GM06990 (cell line): ENCODE measurements at regions not wholly inside any gene's neighbourhood (a gene's known extent, or its start where the extent isn't known, plus 50 kb on each side); places are given as distances from the start of the nearest gene placed in this dataset.

Experiments
- DNase-seq: peaks from one replicate; pipeline ENCODE4 v3.0.0-alpha.2; 2011; ENCODE audit not compliant: insufficient read length; ENCODE audit errors: extremely low read depth
- H3K27me3 ChIP-seq: replicated peaks from 2 replicates; pipeline ENCODE4 v1.6.0; 2011; ENCODE audit warnings: low read length; ENCODE audit not compliant: control insufficient read depth, insufficient read depth
- H3K36me3 ChIP-seq: 2 replicates; pipeline ENCODE4 v1.5.1; 2011; ENCODE audit warnings: low read length; ENCODE audit not compliant: control insufficient read depth, insufficient read depth
- H3K4me3 ChIP-seq: replicated peaks from 2 replicates; pipeline ENCODE4 v1.5.1; 2011; ENCODE audit warnings: low read depth, mild to moderate bottlenecking, control low read depth, low read length
- CTCF ChIP-seq: IDR thresholded peaks from 2 replicates; pipeline ENCODE4 v1.5.1; 2011; ENCODE audit warnings: low read length, control low read depth, mild to moderate bottlenecking, inconsistent platforms; ENCODE audit not compliant: insufficient read depth, poor library complexity, severe bottlenecking

DNA sequence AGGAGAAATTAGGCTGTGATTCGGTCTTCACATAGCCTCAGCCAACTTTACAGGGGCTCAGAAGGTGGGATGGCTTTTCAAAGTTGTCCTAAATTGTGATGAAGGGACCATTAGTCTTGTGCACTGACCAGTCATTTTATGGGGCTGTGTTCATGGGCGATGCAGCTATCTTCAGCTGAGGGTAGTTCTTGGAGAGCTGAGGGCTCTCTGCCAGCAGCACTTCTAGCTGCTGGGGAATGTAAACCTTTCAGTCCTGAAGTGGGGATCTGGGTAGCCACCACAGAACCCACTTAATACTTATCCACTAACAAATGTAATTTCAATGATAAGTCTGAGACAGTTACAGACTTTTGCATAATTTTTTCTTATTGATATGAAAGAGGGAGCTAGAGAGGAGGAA, 270.6 kb downstream of the AEBP2 start:
- Histone ChIP-seq H3K36me3 (no peaks in the 10 kb centered on the region), H3K4me3 (no peak overlapping the region), H3K27me3 (no peaks in the 10 kb centered on the region)
- DNase-seq = no peak
- no peak for TF ChIP-seq CTCF

GRCh38 chr12:19710811-19711793, 271.8 kb downstream of the AEBP2 start:
- no peaks in the 10 kb centered on the region for H3K27me3 ChIP-seq
- TF ChIP-seq CTCF = no peak
- no peaks in the 10 kb centered on the region for H3K36me3 ChIP-seq
- H3K4me3 ChIP-seq = no peak overlapping the region
- DNase-seq = no peak

DNA sequence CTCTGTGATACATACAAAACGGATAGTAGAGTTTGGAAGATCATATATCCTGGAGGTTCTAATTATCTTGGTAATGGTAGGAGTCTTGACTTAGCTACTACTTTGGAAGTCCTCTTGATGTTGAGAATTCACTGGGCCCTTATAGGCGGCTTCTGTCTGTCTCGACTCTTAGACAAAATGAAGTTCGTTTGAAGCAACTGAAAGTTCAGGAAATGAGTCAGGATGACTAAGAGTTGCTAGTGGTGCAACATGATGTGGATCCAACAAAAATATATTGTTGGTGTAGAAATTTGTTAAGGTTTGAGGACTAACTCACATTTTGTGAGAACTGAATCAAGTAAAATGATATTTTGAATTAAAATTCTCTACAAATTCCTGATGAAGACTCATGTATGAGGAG, 272.7 kb downstream of the AEBP2 start:
- DNase-seq = no peak

DNA sequence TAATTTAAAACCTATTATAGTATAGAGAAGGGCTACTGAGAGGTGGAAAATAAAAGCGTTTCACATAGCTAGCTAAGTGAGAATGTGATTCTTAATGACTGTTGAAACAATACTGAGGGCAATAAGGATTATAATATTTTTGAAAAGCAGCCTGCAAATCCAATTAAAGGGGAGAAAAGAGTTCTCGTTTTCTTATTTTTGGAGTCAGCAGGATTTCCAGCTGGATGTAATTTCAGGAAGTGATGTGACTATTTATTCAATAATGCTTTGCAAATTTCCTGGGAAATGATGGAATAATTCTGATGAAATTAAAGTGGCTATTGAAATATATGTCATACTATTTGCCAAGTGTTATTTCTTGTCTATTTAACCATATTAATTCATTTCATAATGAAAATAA, 279.1 kb downstream of the AEBP2 start:
- H3K27me3 ChIP-seq = no peaks in the 10 kb centered on the region
- no peaks in the 10 kb centered on the region for H3K36me3 ChIP-seq
- no peak overlapping the region for H3K4me3 ChIP-seq
- no peak for DNase-seq
- TF ChIP-seq CTCF = no peak

More for the DNA sequence above, 272.7 kb downstream of the AEBP2 start:
- Histone ChIP-seq H3K4me3 (no peak overlapping the region), H3K36me3 (no peaks in the 10 kb centered on the region), H3K27me3 (no peaks in the 10 kb centered on the region)
- TF ChIP-seq CTCF = no peak

DNA sequence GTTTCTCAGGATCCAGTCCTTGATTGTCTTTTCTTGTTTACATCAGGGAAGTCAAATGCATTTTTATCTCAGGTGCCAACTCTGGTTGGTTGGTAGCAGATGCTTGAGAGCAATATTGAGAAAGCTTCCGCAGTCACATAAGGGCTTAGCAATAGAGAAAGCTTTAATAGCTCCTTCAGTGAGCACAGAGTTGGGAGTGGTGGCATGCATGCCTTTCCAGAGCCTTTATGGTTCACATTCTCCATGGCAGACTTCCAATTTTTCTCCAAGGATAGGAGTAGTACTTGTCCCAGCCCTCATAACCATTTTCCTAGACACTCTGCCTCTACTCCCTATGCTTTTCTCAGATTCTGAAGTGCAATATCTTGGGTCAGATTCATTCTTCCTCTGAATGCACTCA, 280.4 kb downstream of the AEBP2 start:
- DNase-seq = no peak
- H3K27me3 ChIP-seq = no peaks in the 10 kb centered on the region
- H3K36me3 ChIP-seq = no peaks in the 10 kb centered on the region
- no peak overlapping the region for H3K4me3 ChIP-seq
- TF ChIP-seq CTCF = no peak
